ENCODE measurements at regions not wholly inside any gene's neighbourhood (a gene's known extent, or its start where the extent isn't known, plus 50 kb on each side); places are given as distances from the start of the nearest gene placed in this dataset.

- no peak for TF ChIP-seq TEAD4 (CRISPR knock-in tag; IDR thresholded peaks at IDR 0.05)
- no peak for TF ChIP-seq CTCF (IDR thresholded peaks at IDR 0.05)
- TF ChIP-seq FOXJ3 (CRISPR knock-in tag; IDR thresholded peaks at IDR 0.05; ENCODE audit: borderline replicate concordance) = no peak
- no peak for TF ChIP-seq TP53 (CRISPR knock-in tag; IDR thresholded peaks at IDR 0.05)
- TF ChIP-seq E2F4 (CRISPR knock-in tag; IDR thresholded peaks at IDR 0.05; ENCODE audit: borderline replicate concordance, low read depth) = no peak
- TF ChIP-seq NR2C2 (CRISPR knock-in tag; IDR thresholded peaks at IDR 0.05) = no peak
- no peak for TF ChIP-seq ATF1 (CRISPR knock-in tag; IDR thresholded peaks at IDR 0.05)
- TF ChIP-seq ATF6 (CRISPR knock-in tag; IDR thresholded peaks at IDR 0.05) = no peak
- TF ChIP-seq E2F1 (CRISPR knock-in tag; IDR thresholded peaks at IDR 0.05) = no peak
- TF ChIP-seq CBFB (CRISPR knock-in tag; IDR thresholded peaks at IDR 0.05; ENCODE audit: low read depth) = no peak
Observed at GRCh38 chr1:67552336-67552759, 122.1 kb upstream of the SERBP1 start.
